ENCODE measurements at regions not wholly inside any gene's neighbourhood (a gene's known extent, or its start where the extent isn't known, plus 50 kb on each side); places are given as distances from the start of the nearest gene placed in this dataset.

- Histone ChIP-seq H3K27me3 (peaks cover 0 to 10% of the 10 kb centered on the region in 2 donors), H3K4me1 (no peaks in the 10 kb centered on the region), H3K36me3 (no peaks in the 10 kb centered on the region), H3K4me3 (no peak overlapping the region), H3K27ac (no peak overlapping the region), H3K9me3 (no peaks in the 10 kb centered on the region)
- intact Hi-C loops (cut with DNase I; ENCODE audit: low total_unique reads) = no loop called here
- TF ChIP-seq POLR2AphosphoS5 (IDR thresholded peaks at IDR 0.05) (no peak), POLR2A (IDR thresholded peaks at IDR 0.05) (no peak), CTCF (IDR thresholded peaks at IDR 0.05) (no peak)
- no peak for DNase-seq (ENCODE audit: low spot score in 2 of 2)
Measured at GRCh38 chr1:30185313-30185712, 538.1 kb downstream of the MATN1 start.

GRCh38 chr1:30184393-30185141, 538.8 kb downstream of the MATN1 start:
- Histone ChIP-seq H3K27me3 (peaks cover 0 to 10% of the 10 kb centered on the region in 2 donors), H3K27ac (no peak overlapping the region), H3K4me1 (no peaks in the 10 kb centered on the region), H3K4me3 (no peak overlapping the region), H3K36me3 (no peaks in the 10 kb centered on the region), H3K9me3 (no peaks in the 10 kb centered on the region)
- no peak for DNase-seq (ENCODE audit: low spot score in 2 of 2)
- TF ChIP-seq CTCF (IDR thresholded peaks at IDR 0.05) = no peak
- no peak for TF ChIP-seq POLR2AphosphoS5 (IDR thresholded peaks at IDR 0.05)
- no peak for TF ChIP-seq POLR2A (IDR thresholded peaks at IDR 0.05)
- intact Hi-C loops (cut with DNase I; ENCODE audit: low total_unique reads) = no loop called here

- intact Hi-C loops (cut with DNase I; ENCODE audit: low total_unique reads) = no loop called here
- no peaks in the 10 kb centered on the region for H3K4me1 ChIP-seq
- H3K9me3 ChIP-seq = no peaks in the 10 kb centered on the region
- H3K4me3 ChIP-seq = no peak overlapping the region
- H3K36me3 ChIP-seq = no peaks in the 10 kb centered on the region
- peaks cover 0 to 10% of the 10 kb centered on the region in 2 donors for H3K27me3 ChIP-seq
- DNase-seq (ENCODE audit: low spot score in 2 of 2) = no peak
- TF ChIP-seq POLR2A (IDR thresholded peaks at IDR 0.05) = no peak
- no peak for TF ChIP-seq CTCF (IDR thresholded peaks at IDR 0.05)
- no peak for TF ChIP-seq POLR2AphosphoS5 (IDR thresholded peaks at IDR 0.05)
- H3K27ac ChIP-seq = no peak overlapping the region
Measured at GRCh38 chr1:30183895-30184294, 539.5 kb downstream of the MATN1 start.

GRCh38 chr1:30183006-30183405, 540.4 kb downstream of the MATN1 start:
- intact Hi-C loops (cut with DNase I; ENCODE audit: low total_unique reads) = no loop called here
- TF ChIP-seq CTCF (IDR thresholded peaks at IDR 0.05) (no peak), POLR2A (IDR thresholded peaks at IDR 0.05) (no peak), POLR2AphosphoS5 (IDR thresholded peaks at IDR 0.05) (no peak)
- DNase-seq (ENCODE audit: low spot score in 2 of 2) = peak in 1 of 2 donors; percentile 7
- Histone ChIP-seq H3K4me3 (no peak overlapping the region), H3K27me3 (peaks cover 0 to 10% of the 10 kb centered on the region in 2 donors), H3K9me3 (no peaks in the 10 kb centered on the region), H3K36me3 (no peaks in the 10 kb centered on the region), H3K27ac (no peak overlapping the region), H3K4me1 (no peaks in the 10 kb centered on the region)

GRCh38 chr1:30179942-30180543, 543.3 kb downstream of the MATN1 start:
- intact Hi-C loops (cut with DNase I; ENCODE audit: low total_unique reads) = loop anchor here (10.0 kb wide), 1 partner anchor 745 kb away; no protein-coding TSS in a partner anchor
- H3K4me3 ChIP-seq = no peak overlapping the region
- no peaks in the 10 kb centered on the region for H3K9me3 ChIP-seq
- H3K4me1 ChIP-seq = no peaks in the 10 kb centered on the region
- H3K27me3 ChIP-seq = no peaks in the 10 kb centered on the region
- no peaks in the 10 kb centered on the region for H3K36me3 ChIP-seq
- TF ChIP-seq CTCF (IDR thresholded peaks at IDR 0.05) (no peak), POLR2AphosphoS5 (IDR thresholded peaks at IDR 0.05) (no peak), POLR2A (IDR thresholded peaks at IDR 0.05) (no peak)
- H3K27ac ChIP-seq = no peak overlapping the region
- DNase-seq (ENCODE audit: low spot score in 2 of 2) = peak in 1 of 2 donors; percentile 11
